ENCODE measurements at regions not wholly inside any gene's neighbourhood (a gene's known extent, or its start where the extent isn't known, plus 50 kb on each side); places are given as distances from the start of the nearest gene placed in this dataset.
"Not testable (repeated sequence)": the region's sequence is repeated elsewhere in the genome, so short reads cannot be mapped to it uniquely, and the experiment has no call there.

DNA sequence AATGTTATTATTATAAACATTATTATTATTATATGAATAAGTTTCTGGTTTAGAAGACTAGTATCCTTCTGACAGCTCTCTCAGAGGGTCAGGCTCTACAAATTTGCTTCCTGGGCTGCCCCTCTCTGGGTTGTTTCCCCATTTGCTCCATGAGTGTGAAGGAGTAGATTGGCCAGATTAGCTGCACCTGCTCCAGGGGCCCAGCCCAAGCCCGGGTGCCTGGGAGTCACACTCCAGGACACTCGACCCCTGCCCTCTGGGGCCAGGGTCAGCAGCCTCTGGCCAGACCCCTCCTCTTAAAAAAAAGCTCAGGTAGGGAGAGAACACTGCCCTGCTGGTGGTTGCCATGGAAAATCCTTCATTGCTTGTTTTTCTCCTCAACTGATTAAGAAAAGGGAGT is 169.0 kb upstream of the FOXD4L5 start:
- DNase-seq (ENCODE audit: low read depth in 2 of 2): not testable (repeated sequence)

DNA sequence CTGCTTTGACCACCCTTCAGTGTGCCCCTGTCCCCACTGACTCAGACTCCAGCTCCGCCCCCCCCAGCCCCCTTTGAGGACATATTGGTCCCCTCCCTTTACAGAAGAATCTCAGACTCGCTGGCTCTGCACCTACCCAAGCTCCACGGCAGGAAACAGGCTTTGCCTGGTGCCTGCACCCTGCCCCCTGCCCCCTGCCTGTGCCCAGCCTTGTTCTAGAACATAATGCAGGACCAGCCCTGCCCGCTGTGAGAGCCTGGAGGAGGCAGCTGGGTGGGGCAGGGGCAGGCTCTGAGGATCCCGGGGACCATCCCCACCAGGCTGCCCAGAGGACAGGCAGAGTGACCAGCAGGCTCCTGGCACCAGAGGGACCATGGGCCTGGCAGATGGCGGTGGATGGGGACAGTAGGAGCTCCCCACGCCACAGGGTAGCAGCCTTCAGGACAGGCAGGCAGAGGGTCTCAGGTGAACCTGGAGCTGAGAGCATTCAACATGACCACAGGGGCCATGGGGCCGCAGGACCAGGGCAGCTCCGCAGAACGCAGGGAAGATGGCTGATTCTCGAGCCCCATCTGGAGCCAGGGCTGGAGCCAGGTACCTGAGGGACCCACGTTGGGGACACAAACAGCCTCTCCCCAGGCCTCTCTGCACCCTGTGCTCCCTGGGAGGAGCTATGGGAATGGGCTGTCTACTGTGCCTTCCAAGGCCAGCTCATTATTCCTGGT is 165.0 kb upstream of the FOXD4L5 start:
- not testable (repeated sequence) for DNase-seq (ENCODE audit: low read depth in 2 of 2)

DNA sequence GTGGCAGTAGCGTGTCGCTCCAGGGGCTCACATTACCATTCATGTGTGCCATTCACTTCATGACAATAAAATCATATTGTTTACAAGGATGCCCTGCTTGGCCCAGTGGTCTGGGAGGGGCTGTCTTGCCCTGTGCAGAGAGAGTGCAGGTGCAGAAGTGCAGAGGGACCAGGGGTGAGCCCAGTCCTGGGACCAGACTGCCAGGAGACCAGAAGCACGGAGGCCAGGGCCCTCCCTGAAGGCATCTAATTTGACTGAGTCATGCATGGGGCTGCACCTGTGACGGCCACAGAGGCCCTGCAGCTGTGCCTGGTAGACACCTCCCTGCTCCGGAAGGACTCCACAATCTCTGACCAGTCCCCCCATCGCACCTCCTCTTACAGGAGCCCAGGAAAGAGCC is 164.4 kb upstream of the FOXD4L5 start:
- no peak for DNase-seq (ENCODE audit: low read depth in 2 of 2)

DNA sequence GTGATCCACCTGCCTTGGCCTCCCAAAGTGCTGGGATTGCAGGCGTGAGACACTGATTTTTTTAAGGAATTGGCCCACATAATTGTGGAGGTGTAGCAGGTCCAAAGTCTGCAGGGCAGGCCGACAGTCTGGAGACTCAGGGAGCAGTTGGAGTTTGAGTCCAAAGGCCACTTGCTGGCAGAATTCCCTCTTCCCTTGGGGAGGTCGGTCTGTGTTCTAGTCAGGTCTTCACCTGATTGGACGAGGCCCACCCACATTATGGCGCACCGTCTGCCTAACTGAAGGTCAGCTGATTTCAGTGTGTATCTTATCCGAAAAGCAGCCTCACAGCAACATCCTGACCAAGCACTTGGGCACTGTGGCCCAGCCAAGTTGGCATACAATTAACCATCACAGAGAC is 162.1 kb upstream of the FOXD4L5 start:
- DNase-seq (ENCODE audit: low read depth in 2 of 2): not testable (repeated sequence)

DNA sequence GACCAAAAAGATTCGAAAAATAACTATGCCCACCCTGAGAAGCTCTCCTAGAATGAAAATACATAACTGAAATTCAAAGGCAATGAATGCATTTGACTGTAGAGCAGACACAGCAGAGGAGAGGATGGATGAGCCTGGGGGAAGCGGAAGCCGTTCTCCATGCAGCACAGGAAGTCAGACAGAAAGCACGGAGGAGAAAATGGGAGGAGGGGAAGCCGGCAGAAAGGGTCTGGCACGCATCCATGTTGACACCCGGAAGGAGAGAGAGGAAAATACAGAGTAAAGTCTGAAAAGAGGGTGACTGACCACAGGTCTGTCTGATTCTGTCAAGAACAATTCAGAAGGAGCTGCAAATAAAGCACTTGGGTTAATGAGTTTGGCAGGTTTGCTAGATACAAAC is 161.0 kb upstream of the FOXD4L5 start:
- DNase-seq (ENCODE audit: low read depth in 2 of 2): not testable (repeated sequence)

DNA sequence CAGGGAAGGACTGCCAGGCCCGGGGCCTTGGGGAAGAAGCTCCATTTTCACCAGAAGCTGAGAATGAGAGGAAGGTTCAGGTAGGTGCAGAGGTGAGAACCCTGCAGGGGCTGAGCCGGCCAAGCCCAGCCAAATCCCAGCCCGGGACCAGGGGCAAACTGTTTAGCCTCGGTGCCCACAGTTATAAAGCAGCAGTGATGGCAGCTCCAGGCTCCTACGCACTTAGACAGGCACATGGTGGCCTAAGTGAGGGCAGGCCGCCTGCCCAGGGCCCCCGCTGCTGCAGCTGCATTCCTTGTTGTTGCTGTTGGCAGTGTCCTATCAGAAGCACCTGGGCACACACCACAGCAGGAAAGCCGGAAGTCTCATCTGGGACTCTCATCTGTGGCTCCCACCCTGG is 159.9 kb upstream of the FOXD4L5 start:
- no peak for DNase-seq (ENCODE audit: low read depth in 2 of 2)

DNA sequence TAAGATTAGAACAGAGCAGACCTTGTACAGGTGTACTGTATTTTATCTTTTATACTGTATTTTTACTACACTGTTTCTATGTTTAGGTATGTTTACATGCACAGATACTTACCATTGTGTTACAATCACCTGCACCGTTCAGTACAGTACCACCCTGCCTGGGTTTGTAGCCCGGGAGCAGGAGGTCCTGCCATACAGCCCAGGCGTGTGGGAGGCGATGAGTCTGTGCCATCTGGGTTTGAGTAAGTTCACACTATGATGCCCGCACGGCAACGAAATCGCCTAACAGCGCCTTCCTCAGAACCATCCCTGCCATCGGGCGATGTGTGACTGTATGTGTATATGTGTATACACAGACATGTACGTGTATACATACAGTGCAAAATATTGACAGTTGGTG is 157.1 kb upstream of the FOXD4L5 start:
- not testable (repeated sequence) for DNase-seq (ENCODE audit: low read depth in 2 of 2)

DNA sequence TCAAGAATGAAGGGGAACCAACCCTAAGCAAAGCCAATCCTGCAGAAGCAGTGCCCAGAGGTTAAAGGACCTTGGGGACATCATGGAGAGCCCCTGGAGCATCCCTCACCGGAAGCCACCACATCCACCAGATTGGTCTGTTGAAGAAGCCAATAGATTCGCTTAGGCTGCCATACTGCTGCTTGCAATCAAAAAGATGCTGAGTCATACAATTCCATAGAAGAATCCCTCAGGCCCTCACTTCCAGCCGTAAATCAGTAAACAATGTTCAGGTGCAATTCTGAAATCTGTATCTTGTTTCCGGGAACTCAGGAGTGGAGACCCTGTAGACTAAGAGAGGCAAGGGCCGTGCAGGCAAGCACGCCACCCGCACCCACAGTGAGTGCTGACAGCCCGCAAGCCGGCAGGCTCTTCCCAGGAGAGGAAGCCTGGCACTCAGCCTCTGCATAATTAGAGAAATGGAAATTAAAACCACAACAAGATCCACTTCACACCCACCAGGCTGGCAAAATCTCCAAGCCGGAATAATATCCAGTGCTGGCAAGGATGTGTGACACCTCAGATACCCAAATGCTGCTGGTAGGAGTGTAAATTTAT is 156.4 kb upstream of the FOXD4L5 start:
- not testable (repeated sequence) for DNase-seq (ENCODE audit: low read depth in 2 of 2)

DNA sequence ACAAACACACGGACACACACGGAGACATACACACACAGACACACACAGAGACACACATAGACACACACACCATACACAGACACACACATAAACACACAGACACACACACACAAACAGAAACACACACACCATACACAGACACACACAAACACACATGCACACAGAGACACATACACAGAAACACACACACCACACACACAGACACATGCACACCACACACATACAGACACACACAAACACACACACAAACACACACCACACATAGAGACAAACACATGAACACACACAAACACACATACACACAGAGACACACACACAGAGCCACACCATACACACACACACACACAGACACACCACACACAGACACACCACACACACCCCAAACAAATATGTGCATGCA is 152.7 kb upstream of the FOXD4L5 start:
- no peak for DNase-seq (ENCODE audit: low read depth in 2 of 2)

DNA sequence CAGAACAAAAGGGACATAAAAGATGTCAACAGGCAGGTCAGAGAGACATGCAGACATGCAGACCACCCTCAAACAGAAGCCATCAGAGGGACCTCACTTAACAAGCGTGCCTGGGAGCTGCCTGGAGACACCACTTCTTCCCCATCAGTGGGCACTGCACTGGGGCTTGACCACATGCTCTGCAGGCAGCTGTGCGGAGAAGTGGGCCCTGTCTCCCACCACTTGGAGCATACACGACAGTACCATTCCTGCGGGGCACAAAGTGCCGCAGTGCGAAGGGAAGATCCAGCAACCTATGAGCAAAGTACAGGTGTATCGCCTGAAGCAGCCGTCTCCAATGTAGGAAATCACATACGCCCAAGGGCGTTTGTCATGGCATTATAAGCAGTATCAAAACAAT is 150.5 kb upstream of the FOXD4L5 start:
- no peak for DNase-seq (ENCODE audit: low read depth in 2 of 2)

DNA sequence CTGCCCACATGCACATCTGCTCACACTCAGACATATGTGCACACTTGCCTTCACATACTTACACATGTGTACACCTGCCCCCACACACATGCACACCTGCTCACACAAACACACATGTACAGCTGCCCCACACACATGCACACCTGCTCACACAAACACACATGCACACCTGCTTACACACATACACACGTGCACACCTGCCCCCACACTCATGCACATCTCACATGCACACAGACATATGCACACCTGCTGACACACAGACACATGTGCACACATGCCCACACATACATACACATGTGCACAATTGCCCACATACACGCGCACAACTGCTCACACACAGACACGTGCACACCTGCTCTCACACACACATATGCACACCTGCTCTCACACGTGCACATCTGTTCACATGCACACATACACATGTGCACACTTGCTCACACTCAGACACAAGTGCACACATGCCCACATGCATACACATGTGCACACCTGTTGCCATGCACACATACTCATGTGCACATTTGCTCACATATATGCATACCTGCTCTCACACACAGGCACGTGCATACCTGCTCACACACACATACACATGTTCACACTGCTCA is 147.8 kb upstream of the FOXD4L5 start:
- no peak for DNase-seq (ENCODE audit: low read depth in 2 of 2)

DNA sequence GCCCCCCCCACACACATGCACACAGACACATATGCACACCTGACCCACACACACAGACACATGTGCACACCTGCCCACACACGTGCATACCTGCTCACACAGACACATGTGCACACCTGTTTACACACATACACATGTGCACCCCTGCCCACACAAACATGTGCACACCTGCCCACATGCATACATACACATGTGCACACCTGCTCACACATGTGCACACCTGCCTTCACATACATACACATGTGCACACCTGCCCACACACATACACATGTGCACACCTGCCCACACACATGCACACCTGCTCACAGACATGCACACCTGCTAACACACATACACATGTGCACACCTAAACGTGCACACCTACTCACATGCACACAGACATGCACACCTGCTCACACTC is 147.0 kb upstream of the FOXD4L5 start:
- no peak for DNase-seq (ENCODE audit: low read depth in 2 of 2)

DNA sequence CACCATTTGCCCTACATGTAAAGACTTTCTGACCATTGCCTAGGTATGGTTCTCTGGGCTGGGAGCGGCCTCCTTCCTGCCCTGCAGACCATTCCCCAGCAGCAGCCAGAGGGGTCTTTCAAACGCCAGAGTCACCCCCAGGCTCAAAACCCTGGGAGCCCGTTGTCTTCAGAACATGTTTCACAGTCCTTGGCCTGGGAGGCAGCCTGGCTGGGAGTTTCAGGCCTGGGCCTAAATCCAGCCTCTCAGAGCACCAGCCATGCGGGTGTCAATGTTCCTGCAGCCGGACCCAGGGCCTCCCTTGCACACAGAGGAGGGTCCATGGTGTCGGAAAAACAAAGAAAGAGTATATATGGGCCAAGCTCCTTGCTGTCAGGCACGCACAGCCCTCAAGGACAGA is 145.2 kb upstream of the FOXD4L5 start:
- DNase-seq (ENCODE audit: low read depth in 2 of 2): no peak

DNA sequence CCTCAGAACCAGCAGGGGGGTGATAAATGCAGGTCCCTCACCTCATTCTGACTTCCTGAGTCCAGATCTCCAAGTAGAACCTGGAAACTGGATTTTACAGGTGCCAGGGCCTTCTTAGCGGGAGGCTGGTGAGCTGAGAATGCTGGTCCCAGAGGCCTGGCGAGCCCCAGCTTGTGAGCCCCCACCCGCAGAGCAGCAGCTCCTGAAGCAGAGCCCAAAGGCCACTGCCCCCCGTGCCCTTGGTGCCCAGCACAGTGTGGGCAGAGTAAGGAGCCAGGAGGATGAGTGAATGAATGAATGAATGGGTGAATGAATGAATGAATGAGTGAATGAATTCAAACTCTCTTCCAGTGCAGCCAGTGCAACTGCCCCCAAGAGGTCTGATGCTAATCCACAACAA is 142.4 kb upstream of the FOXD4L5 start:
- not testable (repeated sequence) for DNase-seq (ENCODE audit: low read depth in 2 of 2)

DNA sequence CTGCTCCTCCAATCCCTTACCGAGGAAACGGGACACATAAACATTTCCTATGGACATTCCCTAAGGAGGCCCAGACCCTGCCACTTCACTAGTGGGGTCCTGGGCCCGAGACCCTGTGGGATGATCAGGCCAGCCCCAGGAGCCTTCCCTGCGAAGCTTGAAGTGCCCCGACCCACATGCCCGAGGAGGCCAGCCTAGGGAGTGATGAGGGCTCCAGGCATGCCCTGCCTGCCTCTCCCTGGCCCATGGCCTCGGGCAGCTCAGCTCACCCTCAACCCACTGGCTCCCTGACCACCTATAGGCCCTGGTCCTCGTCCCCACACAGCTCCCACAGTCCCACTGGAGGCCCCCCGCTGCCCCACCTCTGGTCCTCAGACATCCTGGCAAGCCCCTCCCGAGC is 141.8 kb upstream of the FOXD4L5 start:
- DNase-seq (ENCODE audit: low read depth in 2 of 2): not testable (repeated sequence)

DNA sequence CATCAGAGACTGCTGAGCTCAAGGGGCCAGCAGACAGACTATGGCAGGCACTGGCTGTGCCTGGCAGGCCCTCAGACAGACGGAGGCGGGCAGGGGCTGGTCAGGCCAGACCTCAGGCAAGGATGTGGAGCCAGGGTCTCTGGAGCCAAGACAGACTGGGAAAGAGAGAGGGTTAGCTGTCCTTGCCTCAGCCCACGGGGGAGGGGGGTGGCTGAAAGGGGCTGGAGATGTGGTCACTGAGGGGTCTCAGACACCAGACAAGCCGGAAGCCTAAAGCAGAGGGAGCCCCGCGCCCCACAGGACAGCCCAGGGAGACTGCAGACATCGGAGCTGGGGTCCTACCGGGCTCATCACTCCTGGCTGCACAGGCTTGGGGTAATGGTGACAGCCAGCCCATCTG is 141.2 kb upstream of the FOXD4L5 start:
- no peak for DNase-seq (ENCODE audit: low read depth in 2 of 2)

DNA sequence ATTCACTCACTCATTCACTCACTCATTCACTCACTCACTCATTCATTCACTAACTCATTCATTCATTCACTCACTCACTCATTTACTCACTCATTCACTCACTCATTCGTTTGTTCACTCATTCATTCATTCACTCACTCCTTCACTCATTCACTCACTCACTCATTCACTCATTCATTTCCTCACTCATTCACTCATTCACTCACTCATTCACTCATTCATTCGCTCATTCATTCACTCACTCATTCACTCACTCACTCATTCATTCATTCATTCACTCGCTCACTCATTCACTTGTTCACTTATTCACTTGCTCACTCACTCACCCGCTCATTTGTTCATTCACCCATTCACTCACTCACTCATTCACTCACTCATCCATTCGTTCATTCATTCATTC is 140.2 kb upstream of the FOXD4L5 start:
- DNase-seq (ENCODE audit: low read depth in 2 of 2): not testable (repeated sequence)

DNA sequence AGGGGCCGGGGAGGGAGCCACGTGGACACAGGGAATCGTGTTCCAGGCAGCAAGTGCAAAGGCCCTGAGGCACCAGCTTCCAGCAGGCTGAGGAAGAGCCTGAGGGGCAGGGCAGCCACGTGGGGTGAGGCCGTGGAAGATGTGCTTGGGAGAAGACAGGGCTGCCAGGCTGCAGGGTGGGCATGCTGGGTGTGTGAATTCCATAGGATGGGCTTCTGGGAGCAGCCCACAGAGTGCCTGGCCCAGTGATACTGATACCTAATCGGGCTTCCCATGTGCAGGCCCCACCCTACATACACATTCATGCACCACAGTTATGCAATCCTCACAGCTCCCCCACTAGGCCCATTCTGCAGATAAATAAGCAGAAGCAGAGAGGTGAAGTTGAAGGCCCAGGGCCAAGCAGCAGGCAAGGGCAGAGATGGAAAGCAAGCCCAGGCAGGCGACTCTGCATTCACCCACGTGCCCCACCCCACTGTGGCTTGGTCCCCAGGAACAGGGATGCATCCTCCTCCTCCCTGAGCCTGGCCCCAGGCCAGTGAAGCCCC is 139.5 kb upstream of the FOXD4L5 start:
- not testable (repeated sequence) for DNase-seq (ENCODE audit: low read depth in 2 of 2)

DNA sequence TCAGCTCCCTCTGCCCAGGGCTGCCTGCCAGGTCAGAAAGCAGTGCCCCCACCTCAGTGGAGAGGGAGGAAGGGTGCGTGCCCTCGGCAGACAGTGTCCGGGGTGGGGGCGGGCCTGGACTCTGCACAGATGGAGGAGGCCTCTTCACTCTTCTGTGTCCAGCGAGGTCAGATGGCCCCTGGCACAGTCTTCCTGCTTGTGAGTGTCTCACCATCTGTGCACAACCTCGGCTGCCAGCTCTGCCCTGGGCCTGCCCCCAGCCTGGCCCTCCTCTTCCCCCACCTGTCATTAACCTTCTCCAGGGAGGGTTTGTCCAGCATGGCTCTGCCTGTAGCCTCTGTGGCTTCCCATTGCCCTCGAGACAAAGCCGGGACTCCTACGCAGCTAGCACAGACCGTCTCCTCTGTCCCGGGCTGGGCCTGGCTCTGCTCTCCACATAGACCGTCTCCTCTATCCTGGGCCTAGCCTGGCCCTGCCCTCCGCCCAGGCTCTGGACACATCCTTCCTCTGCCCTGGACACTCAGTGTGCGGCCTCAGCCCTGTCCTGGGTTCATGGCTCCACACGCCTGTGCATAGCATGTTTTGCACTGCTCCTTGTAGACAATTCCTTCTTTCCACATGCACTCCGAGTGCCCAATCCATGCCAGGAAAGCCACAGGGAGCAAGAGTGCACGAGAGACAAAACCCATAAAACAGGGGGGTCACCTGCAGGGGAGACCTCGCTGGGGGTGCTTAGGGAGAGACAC is 138.9 kb upstream of the FOXD4L5 start:
- not testable (repeated sequence) for DNase-seq (ENCODE audit: low read depth in 2 of 2)

DNA sequence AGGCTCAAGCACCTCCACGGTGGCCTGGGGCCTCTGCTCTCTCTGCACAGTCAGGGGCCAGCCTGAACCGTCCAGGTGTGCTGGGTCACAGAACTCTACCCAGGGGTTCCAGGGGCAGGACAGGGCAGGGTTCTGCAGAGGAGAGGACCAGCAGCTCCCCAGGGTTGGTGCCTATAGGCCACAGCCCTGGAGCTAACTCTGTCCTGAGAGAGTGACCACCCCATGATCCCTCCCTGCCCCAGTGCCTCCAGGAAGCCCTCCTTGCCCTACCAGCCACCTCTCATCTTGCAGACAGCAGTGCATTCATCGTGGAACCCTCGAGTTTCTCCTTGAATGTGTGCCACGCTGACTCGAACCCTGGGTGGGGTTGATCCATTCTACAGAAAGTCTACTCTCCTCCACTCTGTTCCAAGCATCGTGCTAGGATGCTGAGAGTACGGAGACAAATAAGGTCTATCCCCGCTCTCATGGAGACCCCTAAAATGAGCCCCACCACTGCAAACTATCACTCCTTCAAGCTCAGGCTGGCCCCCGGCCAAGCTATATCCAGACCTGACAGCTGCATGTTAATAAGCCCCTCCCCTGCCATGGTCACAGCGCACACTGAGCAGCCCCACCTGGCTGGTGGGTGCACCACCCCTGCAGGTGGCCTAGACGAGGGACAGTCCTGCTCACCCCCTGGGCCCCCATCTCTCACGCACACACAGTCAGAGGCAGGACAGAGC is 138.1 kb upstream of the FOXD4L5 start:
- DNase-seq (ENCODE audit: low read depth in 2 of 2): not testable (repeated sequence)

DNA sequence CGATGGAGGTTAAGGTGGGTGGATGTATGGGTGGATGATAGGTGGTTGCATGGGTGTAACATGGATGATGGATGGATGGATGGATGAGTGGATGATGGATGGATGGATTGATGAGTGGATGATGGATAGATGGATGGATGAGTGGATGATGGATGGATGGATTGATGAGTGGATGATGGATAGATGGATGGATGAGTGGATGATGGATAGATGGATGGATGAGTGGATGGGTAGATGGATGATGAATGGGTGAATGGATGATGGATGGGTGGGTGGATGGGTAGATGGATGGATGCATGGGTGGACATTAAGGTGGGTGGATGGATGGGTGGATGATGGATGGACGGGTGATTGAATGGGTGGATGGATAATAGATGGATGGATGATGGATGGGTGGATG is 136.5 kb upstream of the FOXD4L5 start:
- DNase-seq (ENCODE audit: low read depth in 2 of 2): not testable (repeated sequence)

DNA sequence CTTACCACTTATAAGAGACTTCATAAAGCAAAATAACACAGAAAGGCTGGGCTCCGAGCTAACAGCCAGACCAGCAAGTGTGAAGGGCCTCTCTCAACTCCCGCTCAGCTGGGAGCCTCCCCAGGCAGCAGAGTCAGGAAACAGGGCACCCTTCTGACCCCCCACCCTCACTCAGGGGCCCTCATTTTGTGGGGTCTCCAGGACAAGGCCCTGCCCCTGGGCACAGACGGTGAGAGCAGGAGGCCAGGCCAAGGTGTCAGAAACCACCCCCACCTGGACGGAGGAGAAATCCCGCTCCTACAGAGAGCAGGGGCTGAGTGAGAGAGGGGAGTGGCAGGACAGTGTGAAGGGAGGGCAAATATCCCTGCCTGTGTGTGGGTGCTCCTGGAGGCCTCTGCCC is 135.8 kb upstream of the FOXD4L5 start:
- no peak for DNase-seq (ENCODE audit: low read depth in 2 of 2)

Measured in stimulated activated CD4-positive, alpha-beta T cell treated with anti-CD3 and anti-CD28 coated beads, Interleukin-15, amount 100 ng/mL, for 48 hours (primary cell).